ENCODE measurements at regions not wholly inside any gene's neighbourhood (a gene's known extent, or its start where the extent isn't known, plus 50 kb on each side); places are given as distances from the start of the nearest gene placed in this dataset.

- TF ChIP-seq CTCF (IDR thresholded peaks at IDR 0.05; ENCODE audit: low read depth, low read length): no peak
- no peak for TF ChIP-seq EZH2phosphoT487 (IDR thresholded peaks at IDR 0.05; ENCODE audit: low read depth)
Measured at GRCh38 chr7:119879835-119880234, 393.1 kb upstream of the KCND2 start.

All from OCI-LY3 (cell line).